T follicular helper cell (primary cell): ENCODE measurements at regions not wholly inside any gene's neighbourhood (a gene's known extent, or its start where the extent isn't known, plus 50 kb on each side); places are given as distances from the start of the nearest gene placed in this dataset.
"Not testable (repeated sequence)": the region's sequence is repeated elsewhere in the genome, so short reads cannot be mapped to it uniquely, and the experiment has no call there.

Experiments used
- DNase-seq: peaks from one replicate; pipeline ENCODE4 v3.0.0-alpha.2; 2020; ENCODE audit warnings: low read depth

- no peak for DNase-seq
Measured at GRCh38 chr6:113047148-113047547, 700.0 kb downstream of the RFPL4B start.

DNA sequence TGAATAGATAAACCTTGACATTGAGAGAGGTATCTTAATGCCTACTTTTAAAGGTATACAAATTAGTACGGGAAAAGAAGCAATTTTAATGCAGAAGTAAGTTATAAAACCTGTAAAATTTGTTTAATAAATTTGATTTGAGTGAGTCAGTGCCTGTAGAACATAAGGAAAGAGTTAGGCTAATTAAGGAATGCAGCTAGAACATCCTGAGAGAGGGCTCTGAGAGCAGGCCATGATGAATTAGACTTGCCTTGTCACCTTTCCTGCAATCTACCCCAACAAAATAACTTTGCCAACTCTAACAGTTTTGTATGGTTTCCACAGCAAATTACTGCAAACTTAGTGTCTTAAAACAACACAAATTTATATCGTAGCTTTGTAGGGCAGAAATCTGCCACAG is 700.8 kb downstream of the RFPL4B start:
- no peak for DNase-seq

GRCh38 chr6:113048741-113049140 is 701.6 kb downstream of the RFPL4B start:
- DNase-seq, result no peak

DNA sequence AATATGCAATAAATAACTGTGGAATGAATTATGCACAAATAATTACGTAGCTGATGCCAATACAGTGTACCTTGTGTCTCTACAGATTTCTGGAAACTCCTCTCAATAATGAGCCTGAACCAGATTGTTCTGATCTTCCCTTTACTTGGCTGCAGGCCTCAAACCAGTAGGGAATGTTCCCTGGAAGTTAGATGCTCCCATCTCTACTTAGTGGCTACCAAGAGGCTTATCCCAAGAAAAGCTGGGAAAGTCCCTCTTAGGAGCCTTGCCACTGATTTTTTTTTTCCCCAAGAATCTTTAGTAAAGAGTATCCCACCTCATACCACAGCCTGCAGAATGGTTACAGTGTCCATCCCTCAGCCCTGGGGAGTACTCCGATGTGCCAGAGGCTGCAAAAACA is 702.1 kb downstream of the RFPL4B start:
- no peak for DNase-seq

DNA sequence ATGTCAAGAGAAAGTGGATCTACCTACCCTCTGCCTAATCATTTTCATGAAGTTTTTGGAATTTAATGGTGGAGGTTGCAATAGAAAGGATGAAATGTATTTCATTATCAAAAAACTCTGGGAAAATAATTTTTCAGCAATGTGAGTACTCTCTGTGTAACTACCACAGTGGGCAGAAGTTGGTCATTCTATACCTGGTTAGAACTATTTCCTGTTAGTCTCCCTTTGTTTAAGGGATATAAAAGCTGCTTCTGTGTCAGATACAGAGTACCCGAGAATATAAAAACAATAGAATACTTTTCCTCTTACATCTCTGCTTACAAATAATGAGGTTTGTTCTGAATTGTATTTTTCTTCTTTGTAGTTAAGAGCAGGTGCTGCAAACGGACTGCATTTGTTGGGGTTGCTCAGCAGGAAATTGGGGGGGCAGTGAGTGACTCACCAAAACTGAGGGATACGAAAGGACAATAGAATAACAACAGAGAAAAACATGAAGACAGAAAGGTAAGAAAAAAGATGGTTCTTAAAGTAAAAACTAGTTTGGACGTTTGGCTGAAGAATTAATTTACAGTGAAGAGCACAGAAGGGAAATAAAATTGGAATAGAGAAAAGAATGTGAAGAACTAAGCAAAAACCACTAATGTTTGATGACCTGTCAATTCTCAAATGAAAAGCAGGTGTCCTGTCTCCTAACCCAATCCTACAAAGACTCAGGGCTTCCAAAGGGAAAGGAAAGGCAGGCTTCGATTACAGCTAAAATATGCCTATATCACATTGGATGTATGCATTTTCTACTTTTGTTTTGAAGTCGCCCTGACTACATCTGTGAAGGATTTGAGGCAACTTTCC is 703.1 kb downstream of the RFPL4B start:
- DNase-seq, result no peak

- DNase-seq, result no peak
Measured at GRCh38 chr6:113050979-113051378, 703.8 kb downstream of the RFPL4B start.

DNA sequence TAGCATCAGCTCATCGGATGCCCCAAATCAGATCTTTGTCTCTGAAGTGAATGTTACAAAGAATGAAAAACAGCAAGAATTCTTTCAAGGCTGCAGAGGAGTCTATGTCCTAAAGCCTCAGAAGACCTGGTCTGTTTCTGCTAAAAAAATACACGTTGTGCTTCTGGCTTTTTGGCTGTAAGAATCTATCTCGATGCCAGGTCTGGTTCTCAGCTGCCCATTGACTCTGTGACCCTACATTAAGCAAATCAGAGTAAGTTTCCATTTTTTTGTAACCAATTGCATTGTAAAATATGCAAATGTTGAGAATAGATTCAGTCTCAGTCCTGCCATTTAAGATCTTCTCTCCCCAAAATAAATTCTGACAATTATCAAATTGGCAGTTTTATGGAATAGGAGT is 705.4 kb downstream of the RFPL4B start:
- DNase-seq, result no peak

- DNase-seq, result no peak
Measured at GRCh38 chr6:113055061-113055460, 707.9 kb downstream of the RFPL4B start.

GRCh38 chr6:113055998-113056397 is 708.9 kb downstream of the RFPL4B start:
- no peak for DNase-seq

DNA sequence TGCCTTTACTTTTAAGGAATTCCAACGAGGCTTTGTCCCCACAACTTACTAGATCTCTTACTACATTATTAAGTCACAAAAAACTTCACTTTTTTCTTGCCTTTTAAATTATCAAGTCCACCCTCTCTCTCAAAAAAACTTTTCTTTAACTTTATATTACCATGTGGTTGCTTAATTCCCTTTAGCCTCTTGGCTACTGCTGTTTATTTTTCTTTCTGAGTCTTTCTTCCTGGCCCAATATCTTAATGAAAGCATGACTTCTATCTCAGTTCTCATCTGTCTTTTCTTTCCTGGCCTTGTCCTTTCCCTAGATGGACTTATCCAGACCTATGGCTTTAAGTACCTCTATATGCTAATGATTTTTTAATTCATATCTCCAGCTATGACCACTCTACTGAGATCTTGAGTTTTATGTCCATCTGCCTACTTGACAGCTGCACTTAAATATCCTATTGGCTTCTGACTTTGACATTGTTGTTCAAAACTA is 710.5 kb downstream of the RFPL4B start:
- DNase-seq, result no peak

DNA sequence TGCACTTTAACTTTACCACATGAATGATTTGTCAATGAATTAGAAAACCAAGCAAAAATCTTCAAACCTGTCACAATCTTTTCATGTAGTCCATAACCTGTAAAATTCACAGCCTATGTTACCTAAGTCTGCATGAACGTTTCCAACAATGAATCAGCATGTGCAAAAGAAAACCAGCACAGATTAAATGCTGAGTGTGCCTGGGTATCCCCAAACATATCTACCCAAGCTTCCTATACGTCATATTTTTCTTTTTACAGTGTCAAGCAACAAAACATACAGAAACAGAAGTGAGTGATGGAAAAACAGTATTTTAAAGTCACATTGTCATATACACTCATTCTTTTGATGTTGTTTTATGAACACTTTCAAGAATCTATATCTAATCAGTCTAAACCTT is 713.5 kb downstream of the RFPL4B start:
- no peak for DNase-seq

- DNase-seq, result no peak
Measured at GRCh38 chr6:113065611-113066010, 718.5 kb downstream of the RFPL4B start.

- DNase-seq, result no peak
Measured at GRCh38 chr6:113067612-113068275, 720.6 kb downstream of the RFPL4B start.

DNA sequence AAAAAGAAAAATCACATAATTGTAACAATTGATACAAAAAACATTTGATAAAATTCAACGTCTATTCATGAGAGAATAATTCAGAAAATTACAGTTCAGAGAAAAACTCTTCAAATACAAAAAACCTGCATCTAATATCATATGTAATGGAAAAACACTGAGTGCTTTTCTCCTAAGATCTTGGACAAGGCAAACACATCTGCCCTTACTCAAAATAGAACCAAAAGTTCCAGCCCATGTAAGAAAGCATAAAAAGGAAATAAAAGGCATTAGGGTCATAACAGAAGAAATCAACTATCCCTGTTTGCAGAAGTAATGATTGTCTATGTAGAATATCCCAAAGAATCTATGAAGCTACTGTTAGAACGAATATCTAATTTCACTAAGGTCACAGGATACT is 721.4 kb downstream of the RFPL4B start:
- DNase-seq, result no peak

DNA sequence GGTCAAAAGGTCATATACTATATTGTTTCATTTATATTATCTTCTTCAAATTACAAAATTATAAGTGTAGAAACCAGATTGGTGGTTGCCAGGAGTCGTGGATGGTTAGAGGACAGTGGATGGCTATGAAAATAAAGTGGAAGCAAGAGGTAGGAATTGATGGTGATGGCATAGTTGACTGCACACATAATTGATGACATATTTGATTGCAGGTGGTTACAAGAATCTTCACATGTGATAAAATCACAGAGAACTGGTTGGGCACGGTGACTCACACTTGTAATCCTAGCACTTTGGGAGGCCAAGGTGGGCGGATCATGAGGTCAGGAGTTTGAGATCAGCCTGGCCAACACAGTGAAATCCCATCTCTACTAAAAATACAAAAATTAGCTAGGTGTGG is 723.6 kb downstream of the RFPL4B start:
- not testable (repeated sequence) for DNase-seq

DNA sequence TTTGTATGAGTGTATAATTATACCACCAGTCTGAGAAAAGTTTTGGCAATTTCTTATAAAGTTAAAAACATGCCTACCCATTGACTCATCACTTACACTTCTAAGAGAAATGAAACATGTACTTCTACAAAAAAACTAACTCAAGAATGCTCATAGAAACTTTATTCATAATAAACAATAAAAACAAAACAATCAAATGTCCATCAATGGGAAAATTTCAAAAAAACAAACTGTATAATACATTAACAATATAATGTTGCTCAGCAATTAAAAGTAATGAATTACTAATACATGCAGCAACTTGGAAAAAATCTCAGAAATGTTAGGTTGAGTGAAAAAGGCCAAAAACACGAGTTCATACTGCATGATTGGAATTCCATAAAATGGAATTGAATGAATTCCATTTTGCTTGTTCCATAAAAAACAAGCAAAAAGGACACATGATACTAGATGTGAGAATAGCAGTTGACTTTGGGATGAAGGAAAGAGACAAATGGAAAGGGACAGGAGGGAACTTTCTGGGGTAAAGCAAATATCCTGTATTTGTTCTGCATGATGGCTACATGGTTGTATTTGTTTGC is 726.6 kb downstream of the RFPL4B start:
- no peak for DNase-seq

- no peak for DNase-seq
Measured at GRCh38 chr6:113076116-113076515, 729.0 kb downstream of the RFPL4B start.

GRCh38 chr6:113076816-113077215 is 729.7 kb downstream of the RFPL4B start:
- DNase-seq, result no peak

- no peak for DNase-seq
Measured at GRCh38 chr6:113077794-113078193, 730.7 kb downstream of the RFPL4B start.

DNA sequence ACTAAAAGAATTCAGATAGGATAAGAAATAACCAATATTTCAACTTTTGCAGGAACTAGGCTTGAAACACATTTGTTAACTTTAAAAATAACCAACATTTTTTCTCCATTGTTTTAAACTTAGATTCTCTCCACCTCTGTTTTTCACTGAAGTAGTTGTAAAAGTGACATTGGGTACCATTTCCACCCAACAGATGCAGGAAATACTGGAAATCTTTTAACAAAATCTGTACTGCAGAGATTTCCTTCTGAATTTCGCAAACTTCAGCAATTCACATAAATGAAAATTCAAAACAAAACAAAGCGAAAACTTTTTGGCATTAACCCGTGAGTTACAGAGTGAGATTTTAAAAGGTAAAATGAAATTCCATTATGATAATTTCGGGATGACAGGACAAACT is 731.7 kb downstream of the RFPL4B start:
- no peak for DNase-seq

DNA sequence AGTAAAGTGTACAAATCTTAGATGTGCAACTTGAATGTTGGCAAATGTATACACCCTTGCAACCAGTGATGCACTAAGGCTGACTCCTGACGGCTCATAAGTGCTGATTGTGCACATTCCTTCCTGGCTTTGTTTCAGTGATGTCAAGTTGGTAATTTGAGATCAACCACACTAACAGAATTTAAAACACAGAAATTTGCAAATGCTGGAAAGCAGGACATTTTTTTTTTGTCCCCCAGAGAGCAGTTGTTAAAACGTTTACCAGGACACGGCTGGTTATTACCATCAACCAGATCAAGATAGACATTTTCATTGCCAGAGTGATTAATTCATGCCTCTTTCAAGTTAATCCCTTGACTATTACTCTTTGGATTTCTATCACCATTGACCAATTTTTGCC is 735.6 kb downstream of the RFPL4B start:
- DNase-seq, result no peak

DNA sequence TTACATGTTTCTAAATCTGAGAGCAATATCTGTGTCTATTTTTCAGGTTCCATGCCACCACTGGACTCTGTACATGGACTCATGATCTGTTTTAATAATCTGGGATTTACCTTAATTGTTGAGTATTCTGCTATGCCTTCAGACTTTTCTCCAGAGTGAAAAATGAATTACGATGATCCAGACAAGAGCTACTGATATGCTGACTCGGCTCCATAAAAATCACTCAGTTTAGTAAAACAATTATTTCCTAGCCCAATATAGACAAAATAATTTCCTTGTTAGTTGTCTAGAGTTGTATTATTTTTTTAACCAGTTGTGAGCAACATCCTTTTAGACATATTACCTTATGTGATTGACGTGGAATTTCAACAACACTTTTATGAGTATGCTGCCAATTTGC is 736.8 kb downstream of the RFPL4B start:
- no peak for DNase-seq

DNA sequence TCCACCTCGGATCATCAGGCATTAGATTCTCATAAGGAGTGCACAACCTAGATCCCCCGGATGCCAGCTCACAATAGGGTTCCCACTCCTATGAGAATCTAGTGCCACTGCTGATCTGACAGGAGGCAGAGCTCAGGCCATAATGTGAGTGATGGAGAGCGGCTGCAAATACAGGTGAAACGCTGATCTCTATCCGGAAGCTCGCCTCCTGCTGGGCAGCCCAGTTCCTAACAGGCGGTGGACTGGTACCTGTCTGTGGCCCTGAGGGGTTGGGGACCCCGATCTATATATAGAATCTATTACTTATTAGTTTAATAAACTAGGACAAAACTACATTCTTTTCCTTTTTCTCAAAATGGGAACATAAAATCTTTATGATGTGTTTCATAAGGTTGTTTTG is 741.9 kb downstream of the RFPL4B start:
- no peak for DNase-seq
